Endometrium (tissue), 2 donors: ENCODE measurements at regions not wholly inside any gene's neighbourhood (a gene's known extent, or its start where the extent isn't known, plus 50 kb on each side); places are given as distances from the start of the nearest gene placed in this dataset.
A peak's percentile ranks its signal among the peaks of the same experiment; 100 is the strongest.
"Not testable (repeated sequence)": the region's sequence is repeated elsewhere in the genome, so short reads cannot be mapped to it uniquely, and the experiment has no call there.

Source experiments
- FAIRE-seq: peaks from 2 replicates; lab custom pipeline; 2012; peaks lifted over from hg19 to GRCh38; lab: Jason Lieb, UNC
- donor health status: control.
- donor health status: control.

- FAIRE-seq, result no peak
Observed at GRCh38 chr12:19909418-19909817, 458.9 kb upstream of the PDE3A start.

DNA sequence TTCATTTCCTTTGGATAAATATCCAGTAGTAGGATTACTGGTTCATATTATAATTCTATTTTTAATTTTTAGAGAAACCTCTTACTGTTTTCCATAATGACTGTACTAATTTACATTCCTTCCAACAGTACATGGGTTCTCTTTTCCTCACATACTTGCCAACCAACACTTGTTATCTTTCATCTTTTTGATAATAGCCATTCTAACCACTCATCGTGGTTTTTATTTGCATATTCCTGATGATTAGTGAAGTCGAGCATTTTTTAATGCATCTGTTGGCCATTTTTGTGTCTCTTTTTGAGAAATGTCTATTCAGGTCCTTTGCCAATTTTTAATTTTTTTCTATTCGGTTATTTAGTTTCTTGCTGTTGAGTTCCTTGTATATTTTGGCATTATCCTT is 457.7 kb upstream of the PDE3A start:
- no peak for FAIRE-seq

DNA sequence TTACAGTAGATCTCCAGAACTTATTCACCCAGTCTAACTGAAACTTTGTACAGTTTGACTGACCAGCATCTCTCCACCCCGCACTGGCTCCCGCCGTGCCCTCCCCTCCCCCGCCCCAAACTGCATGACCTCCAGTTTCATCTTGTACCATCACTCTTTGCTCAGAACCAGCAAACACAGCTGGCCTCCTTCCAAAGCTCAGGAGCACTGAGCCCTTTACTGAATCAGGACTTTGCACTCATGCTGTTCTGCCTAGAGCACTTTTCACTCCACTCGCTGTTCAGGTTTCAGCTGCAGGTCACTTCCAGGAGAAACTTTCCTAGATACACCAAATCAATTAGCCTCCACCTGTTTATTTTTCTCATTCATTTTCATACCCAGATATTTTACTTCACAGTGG is 455.3 kb upstream of the PDE3A start:
- no peak for FAIRE-seq

- FAIRE-seq, result peak; percentile 99
Observed at GRCh38 chr12:19915392-19916195, 452.7 kb upstream of the PDE3A start.

- no peak for FAIRE-seq
Observed at GRCh38 chr12:19916196-19916753, 452.1 kb upstream of the PDE3A start.

DNA sequence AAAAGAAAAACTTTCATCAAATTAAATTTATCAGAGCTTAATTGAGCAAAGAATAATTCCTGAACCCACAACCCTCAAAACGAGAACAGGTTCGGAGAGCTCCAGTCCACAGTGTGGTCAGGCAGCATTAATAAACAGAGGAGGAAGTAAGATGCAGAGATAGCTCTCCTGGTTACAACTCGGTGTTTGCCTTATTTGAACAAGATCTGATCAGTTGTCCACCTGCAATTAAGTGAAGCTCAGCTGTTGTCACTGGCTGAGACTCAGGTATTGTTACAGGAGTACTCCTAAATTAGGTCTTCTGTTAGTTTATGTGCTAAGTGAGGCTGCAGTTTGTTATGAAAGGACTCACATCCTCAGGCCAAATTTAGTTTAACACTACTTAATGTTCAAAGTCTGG is 451.4 kb upstream of the PDE3A start:
- FAIRE-seq, result no peak

DNA sequence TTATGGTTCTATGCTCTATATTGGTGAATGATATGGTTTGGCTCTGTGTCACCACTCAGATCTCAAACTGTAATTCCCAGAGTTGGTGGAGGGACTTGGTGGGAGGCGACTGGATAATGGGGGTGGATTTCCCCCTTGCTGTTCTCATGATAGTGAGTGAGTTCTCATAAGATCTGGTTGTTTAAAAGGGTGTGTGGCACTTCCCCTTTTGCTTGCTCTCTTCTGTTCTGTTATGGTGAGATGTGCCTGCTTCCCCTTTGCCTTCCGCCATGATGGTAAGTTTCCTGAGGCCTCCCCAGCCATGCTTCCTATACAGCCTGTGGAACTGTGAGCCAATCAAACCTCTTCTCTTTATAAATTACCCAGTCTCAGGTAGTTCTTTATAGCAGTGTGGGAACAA is 446.6 kb upstream of the PDE3A start:
- not testable (repeated sequence) for FAIRE-seq

DNA sequence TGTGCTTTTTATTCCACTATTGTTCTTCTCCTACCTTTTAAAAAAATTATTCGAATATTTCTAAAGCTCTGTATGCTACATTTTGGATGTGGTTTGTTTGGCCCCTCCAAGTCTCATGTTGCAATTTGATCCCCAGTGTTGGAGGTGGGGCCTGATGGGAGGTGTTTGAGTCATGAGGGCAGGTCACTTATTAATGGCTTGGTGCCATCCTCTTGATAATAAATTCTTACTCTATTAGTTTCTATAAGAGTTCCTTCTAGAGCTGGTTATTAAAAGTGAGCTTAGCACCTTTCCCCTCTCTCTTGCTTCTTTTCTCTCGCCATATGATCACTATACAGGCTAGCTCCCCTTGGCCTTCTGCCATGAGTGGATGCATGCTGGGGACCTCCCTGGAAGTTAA is 445.6 kb upstream of the PDE3A start:
- no peak for FAIRE-seq

- FAIRE-seq, result no peak
Observed at GRCh38 chr12:19924360-19924759, 444.0 kb upstream of the PDE3A start.

DNA sequence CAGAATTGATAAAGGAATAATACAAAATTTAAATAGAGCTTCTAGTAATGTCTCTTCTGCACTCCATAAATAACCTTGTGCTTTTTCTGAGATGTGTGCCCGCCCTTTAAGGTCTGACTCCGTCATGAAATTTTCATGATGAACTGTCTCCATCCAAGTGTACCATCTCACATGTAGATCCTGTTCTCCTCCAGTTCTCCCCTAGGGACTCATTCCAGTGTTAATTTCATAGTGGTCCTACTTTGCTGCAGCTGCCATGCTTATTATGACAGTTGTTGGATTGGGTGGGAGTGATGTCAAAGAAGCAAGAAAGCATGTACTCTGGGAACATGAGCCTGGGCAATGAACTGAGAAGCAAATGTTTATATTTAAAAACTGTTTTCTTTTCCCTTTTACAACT is 442.5 kb upstream of the PDE3A start:
- no peak for FAIRE-seq

DNA sequence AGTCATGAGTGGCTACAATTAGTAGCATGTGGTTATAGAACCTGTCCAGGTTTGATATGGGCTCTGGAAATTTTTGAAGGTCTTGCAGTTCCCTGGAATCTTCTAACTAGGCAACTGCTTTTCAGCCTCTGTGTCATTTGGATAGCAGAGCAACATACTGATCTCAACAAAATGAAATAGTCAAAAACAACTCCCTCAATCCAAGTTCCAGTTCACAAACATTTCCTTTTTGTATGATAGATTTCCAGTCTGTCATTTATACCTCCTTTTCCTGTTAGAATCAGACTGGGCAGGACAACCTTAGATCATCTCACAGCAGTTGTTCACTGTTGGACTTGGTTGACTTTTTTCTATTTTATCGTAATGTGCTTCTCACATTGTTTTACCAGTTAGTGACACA is 442.1 kb upstream of the PDE3A start:
- FAIRE-seq, result no peak

GRCh38 chr12:19927661-19928060 is 440.7 kb upstream of the PDE3A start:
- FAIRE-seq, result no peak

GRCh38 chr12:19932413-19932812 is 435.9 kb upstream of the PDE3A start:
- FAIRE-seq, result no peak

DNA sequence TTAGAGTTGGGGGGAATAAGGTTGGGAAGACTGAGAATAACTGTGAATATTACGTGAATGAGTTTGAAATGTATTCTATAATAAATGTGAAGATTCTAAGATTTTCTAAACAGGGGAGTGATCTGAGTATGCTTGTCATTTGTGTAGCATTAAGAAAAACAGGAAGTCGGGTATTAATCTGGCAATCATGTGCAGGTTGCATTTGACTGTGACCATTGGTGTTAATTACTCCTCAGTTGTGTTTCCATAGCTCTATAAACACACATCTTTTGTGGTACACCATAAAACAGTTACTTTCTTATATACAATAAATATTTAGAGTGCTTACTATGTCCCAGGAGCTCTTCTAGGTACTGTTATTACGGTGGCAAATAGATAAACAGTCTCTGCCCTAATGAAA is 434.4 kb upstream of the PDE3A start:
- FAIRE-seq, result no peak

GRCh38 chr12:19937161-19937560 is 431.2 kb upstream of the PDE3A start:
- FAIRE-seq, result no peak

DNA sequence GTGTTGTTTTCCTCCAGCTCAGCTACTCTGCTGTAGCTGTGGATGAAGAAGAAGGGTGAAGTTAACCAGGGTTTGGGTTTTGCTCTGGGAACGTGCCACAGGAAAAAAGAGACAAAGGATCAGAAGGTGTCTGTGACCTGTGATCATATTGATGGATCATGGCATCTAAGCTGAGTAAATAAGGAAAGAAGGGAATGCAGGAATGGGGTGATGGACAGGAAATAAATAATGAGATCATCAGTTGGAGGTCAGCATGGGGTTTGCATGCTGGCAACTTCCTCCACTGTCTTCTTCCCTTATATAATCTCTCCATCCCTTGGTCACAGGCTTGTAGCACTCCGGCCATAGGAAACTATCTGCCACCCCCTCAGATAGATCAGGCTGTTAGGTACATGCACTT is 430.3 kb upstream of the PDE3A start:
- no peak for FAIRE-seq

GRCh38 chr12:19938491-19938890 is 429.8 kb upstream of the PDE3A start:
- FAIRE-seq, result no peak

GRCh38 chr12:19940267-19940666 is 428.1 kb upstream of the PDE3A start:
- FAIRE-seq, result no peak

- FAIRE-seq, result no peak
Observed at GRCh38 chr12:19941096-19941495, 427.2 kb upstream of the PDE3A start.

DNA sequence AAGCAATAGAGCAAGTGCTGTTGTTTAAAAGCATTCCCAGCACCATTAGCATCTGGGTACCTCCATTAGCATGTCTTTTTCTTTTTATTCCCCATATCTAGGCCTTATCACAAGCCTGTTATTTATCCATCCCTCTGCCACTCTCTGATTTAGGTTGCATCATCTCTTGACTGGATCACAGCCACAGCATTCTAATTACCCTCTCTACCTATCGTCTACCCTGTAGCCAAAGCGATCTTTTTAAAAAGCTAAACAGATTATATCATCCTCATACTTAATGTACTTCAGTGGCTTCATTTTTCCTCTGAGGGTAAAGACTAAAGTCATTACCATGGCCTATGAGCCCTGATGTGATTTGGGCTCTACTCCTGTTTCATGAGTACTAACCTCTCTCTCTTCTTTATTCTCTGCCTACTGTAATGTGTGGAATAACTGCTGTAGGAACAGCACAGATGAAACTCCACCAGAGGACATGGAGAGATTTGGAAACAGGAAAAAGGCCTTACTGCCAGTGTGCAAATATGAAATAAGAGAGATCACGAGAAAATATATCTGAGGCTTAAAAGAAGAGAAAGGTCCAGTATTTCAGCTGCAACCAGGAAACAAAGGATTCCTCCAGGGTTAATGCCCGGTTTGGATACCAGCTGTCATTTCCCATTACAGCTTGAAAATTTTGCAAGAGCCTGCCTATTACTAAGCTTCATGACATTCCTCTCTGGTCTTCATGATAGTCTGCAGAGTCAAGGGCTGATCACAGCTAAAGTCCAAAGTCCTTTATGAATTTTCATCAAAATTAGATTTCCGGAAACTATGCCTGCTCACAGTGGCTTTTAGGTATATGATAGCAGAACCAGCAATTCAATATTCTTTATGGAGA is 422.5 kb upstream of the PDE3A start:
- no peak for FAIRE-seq

DNA sequence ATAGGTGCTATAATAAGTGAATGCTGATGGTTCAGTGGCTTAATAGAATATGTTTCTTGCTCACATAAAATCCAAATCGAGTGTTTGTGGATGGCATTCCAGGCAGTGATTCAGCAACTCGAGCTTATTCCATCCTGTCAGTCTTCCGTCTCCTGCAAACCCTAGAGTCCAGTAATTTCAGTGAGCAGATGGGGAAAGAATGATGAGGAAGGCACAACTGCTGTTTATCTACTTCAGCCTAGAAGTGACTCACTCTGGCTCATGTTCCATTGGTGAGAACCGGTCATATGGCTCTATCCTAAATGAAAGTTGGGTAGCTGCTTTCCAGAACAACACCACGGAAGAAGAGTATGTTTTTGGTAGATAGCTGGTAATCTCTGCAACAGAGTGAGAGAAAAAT is 421.8 kb upstream of the PDE3A start:
- FAIRE-seq, result no peak

GRCh38 chr12:19947344-19947743 is 421.0 kb upstream of the PDE3A start:
- no peak for FAIRE-seq

DNA sequence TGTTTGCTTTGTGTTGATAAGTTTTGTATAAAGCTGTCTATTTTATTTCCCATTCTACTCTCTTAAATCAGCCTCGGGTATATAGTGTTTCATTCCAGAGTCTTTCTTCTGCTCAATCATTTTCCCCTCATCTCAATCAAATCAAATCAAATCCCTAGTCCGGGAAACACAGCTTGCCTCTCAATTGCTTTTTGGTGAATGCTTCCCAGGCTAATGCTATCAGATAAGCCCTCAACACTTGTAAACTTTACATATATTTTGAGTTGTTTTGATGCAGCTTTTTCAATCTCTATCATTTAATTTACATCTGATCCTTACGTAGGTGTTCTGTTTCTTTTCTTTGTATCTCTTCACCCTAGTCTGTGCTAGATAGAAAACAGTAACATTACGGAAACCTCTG is 416.7 kb upstream of the PDE3A start:
- FAIRE-seq, result no peak
